Transverse colon (tissue), 4 donors: ENCODE measurements at regions not wholly inside any gene's neighbourhood (a gene's known extent, or its start where the extent isn't known, plus 50 kb on each side); places are given as distances from the start of the nearest gene placed in this dataset.

Experiments used
- DNase-seq: peaks from one replicate; pipeline ENCODE4 v3.0.0-alpha.2; 2019
- H3K27ac ChIP-seq, 4 donors: fragments of 200-600 bp; sonication (generic); 2 replicates each; pipeline ENCODE4 v1.5.1; 2016 to 2018; ENCODE audit warnings: inconsistent platforms in 4 of 4
- H3K27me3 ChIP-seq: fragments of 200-600 bp; sonication (generic); 2 replicates; pipeline ENCODE4 v1.5.1; 2017; ENCODE audit warnings: inconsistent platforms
- H3K36me3 ChIP-seq, 4 donors: fragments of 200-600 bp; sonication (generic); 2 replicates each; pipeline ENCODE4 v1.5.1; 2017 to 2019; ENCODE audit warnings: inconsistent platforms in 4 of 4
- H3K4me1 ChIP-seq, 4 donors: fragments of 200-600 bp; sonication (generic); 2 replicates each; pipeline ENCODE4 v1.5.1; 2017 to 2020; ENCODE audit warnings: inconsistent platforms in 4 of 4
- H3K4me3 ChIP-seq, 4 donors: fragments of 200-600 bp; sonication (generic); 1 replicate in 1 of 4; 2 replicates in 3 of 4; pipeline versions ENCODE4 v1.5.1 to v1.6.1; 2017 to 2019; ENCODE audit warnings: inconsistent platforms in 4 of 4
- H3K9me3 ChIP-seq, 2 donors: fragments of 200-600 bp; sonication (generic); 2 replicates each; pipeline ENCODE4 v1.5.1; 2017 to 2019; ENCODE audit warnings: inconsistent platforms in 2 of 2
- CTCF ChIP-seq, 5 experiments: fragments of 200-600 bp in 3 of 5; fragments of 450-650 bp in 2 of 5; sonication (generic) in 3 of 5; IDR thresholded peaks; 1 replicate in 2 of 5; 2 replicates in 3 of 5; pipeline ENCODE4 v1.5.1; 2016 to 2017; ENCODE audit warnings: antibody characterized with exemption in 5 of 5, inconsistent platforms in 3 of 5, mild to moderate bottlenecking in 2 of 5, moderate library complexity in 1 of 5
- EP300 ChIP-seq: sonication (generic); formaldehyde crosslinking; IDR thresholded peaks from one replicate; pipeline ENCODE4 v1.6.1; 2017; ENCODE audit warnings: antibody characterized with exemption, low read depth
- POLR2A ChIP-seq: fragments of 450-650 bp; IDR thresholded peaks from one replicate; pipeline ENCODE4 v1.6.1; 2016; ENCODE audit warnings: antibody characterized with exemption, mild to moderate bottlenecking, moderate library complexity
- POLR2AphosphoS5 ChIP-seq, 3 donors: sonication (generic); formaldehyde crosslinking; IDR thresholded peaks; one replicate each; pipeline ENCODE4 v1.6.1; 2016; ENCODE audit warnings: antibody characterized with exemption in 3 of 3
- WGBS, 2 donors: methylation state at CpG; one replicate each; pipeline ENCODE4 v1.1.5; 2018; ENCODE audit warnings: low coverage in 1 of 2; 5-methylcytosine and 5-hydroxymethylcytosine counted together
- in situ Hi-C, 4 donors: fragments of 200-750 bp; cut with MboI; loops; one replicate each; pipeline versions ENCODE4 v1.15.0 to v1.15.1; 2017; ENCODE audit warnings: low sequenced_read_pairs in 3 of 4, low pct_ligation_motif_present in 1 of 4, low pct_unique_long_range_greater_than_20kb in 1 of 4
- intact Hi-C: fragments of 100-400 bp; cut with DNase I; formaldehyde crosslinking; loops from one replicate; pipeline ENCODE4 v1.15.1; 2023; ENCODE audit warnings: low total_unique reads

GRCh38 chr2:192577706-192578105, 383.0 kb upstream of the TMEFF2 start:
- in situ Hi-C loops = no loop called here
- no peak for TF ChIP-seq POLR2AphosphoS5 (IDR thresholded peaks at IDR 0.05)
- TF ChIP-seq CTCF (IDR thresholded peaks at IDR 0.05) = no peak
- no peak for TF ChIP-seq EP300
- no peak for TF ChIP-seq POLR2A
- Histone ChIP-seq H3K27ac (no peak overlapping the region), H3K4me3 (no peak overlapping the region), H3K9me3 (no peaks in the 10 kb centered on the region), H3K4me1 (no peaks in the 10 kb centered on the region), H3K36me3 (no peaks in the 10 kb centered on the region), H3K27me3 (no peaks in the 10 kb centered on the region)
- intact Hi-C loops = no loop called here
- DNase-seq = no peak

GRCh38 chr2:192574552-192574951, 379.8 kb upstream of the TMEFF2 start:
- no peak for TF ChIP-seq CTCF (IDR thresholded peaks at IDR 0.05)
- TF ChIP-seq EP300 = no peak
- no peak for TF ChIP-seq POLR2AphosphoS5 (IDR thresholded peaks at IDR 0.05)
- no peak for TF ChIP-seq POLR2A
- Histone ChIP-seq H3K36me3 (no peaks in the 10 kb centered on the region), H3K4me3 (no peak overlapping the region), H3K9me3 (no peaks in the 10 kb centered on the region), H3K4me1 (no peaks in the 10 kb centered on the region), H3K27ac (no peak overlapping the region), H3K27me3 (no peaks in the 10 kb centered on the region)
- in situ Hi-C loops = no loop called here
- DNase-seq = no peak
- 75 to 82% methylated on average over 2 of the region's 2 CpGs for WGBS, 2 donors
- intact Hi-C loops = no loop called here

- no peaks in the 10 kb centered on the region for H3K4me1 ChIP-seq
- H3K9me3 ChIP-seq = no peaks in the 10 kb centered on the region
- H3K27me3 ChIP-seq = no peaks in the 10 kb centered on the region
- in situ Hi-C loops (no loop called here), intact Hi-C loops (no loop called here)
- H3K36me3 ChIP-seq = no peaks in the 10 kb centered on the region
- H3K4me3 ChIP-seq = no peak overlapping the region
- DNase-seq = no peak
- TF ChIP-seq EP300 (no peak), POLR2AphosphoS5 (IDR thresholded peaks at IDR 0.05) (no peak), CTCF (IDR thresholded peaks at IDR 0.05) (no peak), POLR2A (no peak)
- H3K27ac ChIP-seq = no peak overlapping the region
- 59 to 64% methylated on average over 2 of the region's 2 CpGs for WGBS, 2 donors
Observed at GRCh38 chr2:192571636-192572035, 376.9 kb upstream of the TMEFF2 start.

- TF ChIP-seq POLR2AphosphoS5 (IDR thresholded peaks at IDR 0.05) (no peak), POLR2A (no peak), CTCF (IDR thresholded peaks at IDR 0.05) (no peak), EP300 (no peak)
- no peak overlapping the region for H3K27ac ChIP-seq
- intact Hi-C loops = no loop called here
- DNase-seq = no peak
- no peaks in the 10 kb centered on the region for H3K27me3 ChIP-seq
- in situ Hi-C loops = no loop called here
- no peaks in the 10 kb centered on the region for H3K4me1 ChIP-seq
- H3K9me3 ChIP-seq = no peaks in the 10 kb centered on the region
- no peak overlapping the region for H3K4me3 ChIP-seq
- WGBS, 2 donors = 74 to 92% methylated on average over 1 of the region's 1 CpG
- H3K36me3 ChIP-seq = no peaks in the 10 kb centered on the region
Observed at GRCh38 chr2:192570788-192571187, 376.1 kb upstream of the TMEFF2 start.
